Mesendoderm (in vitro differentiated cells): ENCODE measurements at regions not wholly inside any gene's neighbourhood (a gene's known extent, or its start where the extent isn't known, plus 50 kb on each side); places are given as distances from the start of the nearest gene placed in this dataset.

Experiments
- DNase-seq: peaks from one replicate; pipeline ENCODE4 v3.0.0; 2013
- H2AK5ac ChIP-seq: 2 replicates; pipeline ENCODE4 v1.6.1; 2013; ENCODE audit warnings: low read length, inconsistent platforms
- H2BK120ac ChIP-seq: 2 replicates; pipeline ENCODE4 v1.6.1; 2013; ENCODE audit warnings: low read depth, mild to moderate bottlenecking, low read length, moderate library complexity, mixed read lengths
- H2BK15ac ChIP-seq: replicated peaks from 2 replicates; pipeline ENCODE4 v1.6.1; 2013; ENCODE audit warnings: low read depth, mild to moderate bottlenecking, moderate library complexity
- H2BK5ac ChIP-seq: 2 replicates; pipeline ENCODE4 v1.6.1; 2013; ENCODE audit warnings: low read length, inconsistent platforms
- H3K18ac ChIP-seq: 2 replicates; pipeline ENCODE4 v1.6.1; 2013; ENCODE audit warnings: mild to moderate bottlenecking, low read length, mixed read lengths
- H3K23ac ChIP-seq: one replicate; pipeline ENCODE4 v1.6.1; 2013; ENCODE audit warnings: low read length
- H3K27ac ChIP-seq: 2 replicates; pipeline ENCODE4 v1.5.1; 2013; ENCODE audit warnings: low read depth, mild to moderate bottlenecking, inconsistent platforms, low read length, moderate library complexity
- H3K27me3 ChIP-seq: 2 replicates; pipeline ENCODE4 v1.6.1; 2013; ENCODE audit warnings: low read length, control low read depth, mild to moderate bottlenecking, inconsistent platforms; ENCODE audit not compliant: insufficient read depth, poor library complexity
- H3K36me3 ChIP-seq: 2 replicates; pipeline ENCODE4 v1.6.1; 2013; ENCODE audit warnings: low read length, inconsistent platforms; ENCODE audit not compliant: control insufficient read depth, insufficient read depth
- H3K4ac ChIP-seq: one replicate; pipeline ENCODE4 v1.6.1; 2013; ENCODE audit warnings: low read depth, mild to moderate bottlenecking, low read length, moderate library complexity
- H3K4me1 ChIP-seq: 2 replicates; pipeline ENCODE4 v1.6.1; 2013; ENCODE audit warnings: low read depth, low read length, inconsistent platforms; ENCODE audit not compliant: control insufficient read depth
- H3K4me2 ChIP-seq: 2 replicates; pipeline ENCODE4 v1.6.1; 2013; ENCODE audit warnings: low read length
- H3K4me3 ChIP-seq: 2 replicates; pipeline ENCODE4 v1.5.1; 2013; ENCODE audit warnings: mild to moderate bottlenecking, low read length
- H3K56ac ChIP-seq: one replicate; pipeline ENCODE4 v1.6.1; 2013; ENCODE audit warnings: low read length
- H3K79me1 ChIP-seq: 2 replicates; pipeline ENCODE4 v1.6.1; 2013; ENCODE audit warnings: low read length, inconsistent platforms
- H3K79me2 ChIP-seq: 2 replicates; pipeline ENCODE4 v1.6.1; 2013; ENCODE audit warnings: mild to moderate bottlenecking, low read length; ENCODE audit not compliant: control insufficient read depth, insufficient read depth
- H3K9ac ChIP-seq: 2 replicates; pipeline ENCODE4 v1.6.1; 2013; ENCODE audit warnings: low read length, inconsistent platforms
- H4K5ac ChIP-seq: one replicate; pipeline ENCODE4 v1.6.1; 2013; ENCODE audit warnings: low read length
- H4K8ac ChIP-seq: one replicate; pipeline ENCODE4 v1.6.1; 2013; ENCODE audit warnings: low read depth, mild to moderate bottlenecking, control low read depth, low read length, moderate library complexity
- WGBS: extraction: QIAGEN DNeasy Blood & Tissue Kit; methylation state at CpG from one replicate; pipeline ENCODE4 v1.1.7; 2013; ENCODE audit warnings: low lambda C conversion rate, missing lambda C conversion rate; ENCODE audit not compliant: insufficient coverage; ENCODE audit errors: extremely low coverage; 5-methylcytosine and 5-hydroxymethylcytosine counted together

GRCh38 chr2:49262801-49263560, 108.7 kb upstream of the FSHR start:
- peak; percentile 91 for DNase-seq
- Histone ChIP-seq H4K8ac (no peak overlapping the region), H3K56ac (no peak overlapping the region), H2BK15ac (no peak overlapping the region), H3K36me3 (no peaks in the 10 kb centered on the region), H3K4me3 (no peak overlapping the region), H3K27ac (no peak overlapping the region), H2BK120ac (no peak overlapping the region), H3K23ac (no peak overlapping the region), H3K4me1 (no peaks in the 10 kb centered on the region), H3K4ac (no peak overlapping the region), H3K27me3 (no peaks in the 10 kb centered on the region), H4K5ac (no peak overlapping the region), H3K79me2 (no peaks in the 10 kb centered on the region), H3K4me2 (no peak overlapping the region), H3K9ac (no peak overlapping the region), H2AK5ac (no peak overlapping the region), H3K18ac (peak overlapping the region; percentile 31), H3K79me1 (no peaks in the 10 kb centered on the region), H2BK5ac (no peak overlapping the region)
- no CpG with 5 or more reads among the region's 8 CpGs for WGBS

GRCh38 chr2:49261781-49262180, 107.5 kb upstream of the FSHR start:
- Histone ChIP-seq H2AK5ac (no peak overlapping the region), H3K9ac (no peak overlapping the region), H2BK15ac (no peak overlapping the region), H3K4me1 (no peaks in the 10 kb centered on the region), H3K79me1 (no peaks in the 10 kb centered on the region), H3K36me3 (no peaks in the 10 kb centered on the region), H4K8ac (no peak overlapping the region), H3K56ac (no peak overlapping the region), H3K79me2 (no peaks in the 10 kb centered on the region), H2BK120ac (no peak overlapping the region), H3K4me2 (no peak overlapping the region), H3K18ac (no peak overlapping the region), H3K23ac (no peak overlapping the region), H3K27ac (no peak overlapping the region), H3K4me3 (no peak overlapping the region), H3K4ac (no peak overlapping the region), H3K27me3 (no peaks in the 10 kb centered on the region), H2BK5ac (no peak overlapping the region), H4K5ac (no peak overlapping the region)
- DNase-seq = no peak
- no CpG with 5 or more reads among the region's 4 CpGs for WGBS

- no peak overlapping the region for H3K27ac ChIP-seq
- H3K56ac ChIP-seq = no peak overlapping the region
- H2BK120ac ChIP-seq = no peak overlapping the region
- H3K36me3 ChIP-seq = no peaks in the 10 kb centered on the region
- H2BK5ac ChIP-seq = no peak overlapping the region
- no peak overlapping the region for H4K5ac ChIP-seq
- H3K23ac ChIP-seq = no peak overlapping the region
- H2BK15ac ChIP-seq = no peak overlapping the region
- H3K79me2 ChIP-seq = no peaks in the 10 kb centered on the region
- H3K18ac ChIP-seq = no peak overlapping the region
- H3K27me3 ChIP-seq = no peaks in the 10 kb centered on the region
- H3K4ac ChIP-seq = no peak overlapping the region
- DNase-seq = no peak
- H3K4me1 ChIP-seq = no peaks in the 10 kb centered on the region
- no peaks in the 10 kb centered on the region for H3K79me1 ChIP-seq
- H3K9ac ChIP-seq = no peak overlapping the region
- no peak overlapping the region for H3K4me2 ChIP-seq
- H3K4me3 ChIP-seq = no peak overlapping the region
- no CpG with 5 or more reads among the region's 6 CpGs for WGBS
- H2AK5ac ChIP-seq = no peak overlapping the region
- H4K8ac ChIP-seq = no peak overlapping the region
These were observed 106.7 kb upstream of the FSHR start for GRCh38 chr2:49260979-49261538.

- H3K4me1 ChIP-seq = no peaks in the 10 kb centered on the region
- no peak overlapping the region for H3K27ac ChIP-seq
- no peak overlapping the region for H3K56ac ChIP-seq
- H3K9ac ChIP-seq = no peak overlapping the region
- H3K18ac ChIP-seq = no peak overlapping the region
- WGBS = no CpG with 5 or more reads among the region's 1 CpG
- no peak overlapping the region for H2AK5ac ChIP-seq
- no peak overlapping the region for H4K5ac ChIP-seq
- no peak overlapping the region for H4K8ac ChIP-seq
- no peak overlapping the region for H2BK120ac ChIP-seq
- H2BK5ac ChIP-seq = no peak overlapping the region
- H3K79me2 ChIP-seq = no peaks in the 10 kb centered on the region
- H3K79me1 ChIP-seq = no peaks in the 10 kb centered on the region
- H3K23ac ChIP-seq = no peak overlapping the region
- H3K36me3 ChIP-seq = no peaks in the 10 kb centered on the region
- H3K27me3 ChIP-seq = no peaks in the 10 kb centered on the region
- DNase-seq = no peak
- H3K4ac ChIP-seq = no peak overlapping the region
- no peak overlapping the region for H2BK15ac ChIP-seq
- H3K4me2 ChIP-seq = no peak overlapping the region
- no peak overlapping the region for H3K4me3 ChIP-seq
These were observed 105.6 kb upstream of the FSHR start for GRCh38 chr2:49259926-49260325.

GRCh38 chr2:49255409-49255971, 101.2 kb upstream of the FSHR start:
- Histone ChIP-seq H3K4me3 (no peak overlapping the region), H2AK5ac (no peak overlapping the region), H3K27me3 (no peaks in the 10 kb centered on the region), H3K23ac (no peak overlapping the region), H3K4ac (no peak overlapping the region), H3K4me1 (no peaks in the 10 kb centered on the region), H3K79me2 (no peaks in the 10 kb centered on the region), H3K4me2 (no peak overlapping the region), H3K36me3 (no peaks in the 10 kb centered on the region), H3K18ac (no peak overlapping the region), H4K5ac (no peak overlapping the region), H3K27ac (no peak overlapping the region), H2BK15ac (no peak overlapping the region), H2BK120ac (no peak overlapping the region), H2BK5ac (no peak overlapping the region), H3K79me1 (no peaks in the 10 kb centered on the region), H4K8ac (no peak overlapping the region), H3K9ac (no peak overlapping the region), H3K56ac (no peak overlapping the region)
- no CpG with 5 or more reads among the region's 3 CpGs for WGBS
- no peak for DNase-seq
